IMR-90 (cell line): ENCODE measurements at regions not wholly inside any gene's neighbourhood (a gene's known extent, or its start where the extent isn't known, plus 50 kb on each side); places are given as distances from the start of the nearest gene placed in this dataset.

Experiments used
- ATAC-seq: fragments of 200-7000 bp; cut with Tn5 transposase; 2 replicates; pipeline ENCODE4 v1.9.1; 2020; ENCODE audit warnings: low read depth, mild to moderate bottlenecking, moderate library complexity
- BruUV-seq: library from RNA; stranded (reverse); fragments of 400-500 nt; replicated peaks from 2 replicates; lab custom pipeline; 2021; lab: Mats Ljungman, UMichigan
- CTCF ChIA-PET: fragments of 300-600 bp; formaldehyde crosslinking; extraction: SDS; loops from one replicate; lab custom pipeline; 2021; ENCODE audit warnings: antibody characterized with exemption; lab: Yijun Ruan, JAX
- POLR2A ChIA-PET: fragments of 300-600 bp; sonication (Branson Sonifier 250); formaldehyde crosslinking; loops from one replicate; lab custom pipeline; 2022; ENCODE audit warnings: antibody characterized with exemption; ENCODE audit not compliant: unreplicated experiment; lab: Charles Lee
- DNase-seq: peaks from one replicate; pipeline ENCODE4 v3.0.0; 2013
- H2AFZ ChIP-seq: replicated peaks from 2 replicates; pipeline ENCODE3; 2013; ENCODE audit warnings: low read length, mild to moderate bottlenecking; ENCODE audit not compliant: poor library complexity
- H2AK5ac ChIP-seq: 2 replicates; pipeline ENCODE4 v1.6.1; 2013; ENCODE audit warnings: low read depth, low read length, inconsistent platforms
- H2AK9ac ChIP-seq: replicated peaks from 2 replicates; pipeline ENCODE3; 2013; ENCODE audit warnings: mild to moderate bottlenecking, low read depth, low read length, moderate library complexity; ENCODE audit not compliant: poor library complexity
- H2BK120ac ChIP-seq: 2 replicates; pipeline ENCODE4 v1.6.1; 2013; ENCODE audit warnings: low read depth, low read length, inconsistent platforms
- H2BK15ac ChIP-seq: 3 replicates; pipeline ENCODE4 v1.6.1; 2013; ENCODE audit warnings: low read depth, low read length, inconsistent platforms
- H2BK20ac ChIP-seq: 2 replicates; pipeline ENCODE4 v1.6.1; 2013; ENCODE audit warnings: low read depth, mild to moderate bottlenecking, inconsistent platforms, low read length, moderate library complexity
- H2BK5ac ChIP-seq: 2 replicates; pipeline ENCODE4 v1.6.1; 2013; ENCODE audit warnings: mild to moderate bottlenecking, low read depth, low read length, inconsistent platforms; ENCODE audit not compliant: poor library complexity, severe bottlenecking
- H3K14ac ChIP-seq: replicated peaks from 2 replicates; pipeline ENCODE4 v1.6.1; 2013; ENCODE audit warnings: low read depth, low read length, inconsistent platforms
- H3K18ac ChIP-seq: 2 replicates; pipeline ENCODE4 v1.6.1; 2013; ENCODE audit warnings: low read depth, low read length, control low read depth
- H3K23ac ChIP-seq: 2 replicates; pipeline ENCODE4 v1.6.1; 2013; ENCODE audit warnings: low read depth, low read length, inconsistent platforms
- H3K27ac ChIP-seq: 2 replicates; pipeline ENCODE4 v1.5.1; 2013; ENCODE audit warnings: mild to moderate bottlenecking, control low read depth, low read length; ENCODE audit not compliant: insufficient read depth
- H3K27me3 ChIP-seq: 2 replicates; pipeline ENCODE4 v1.6.1; 2013; ENCODE audit warnings: low read length; ENCODE audit not compliant: control insufficient read depth, insufficient read depth
- H3K36me3 ChIP-seq: 2 replicates; pipeline ENCODE4 v1.6.1; 2013; ENCODE audit warnings: low read length, mixed read lengths; ENCODE audit not compliant: control insufficient read depth, insufficient read depth
- H3K4ac ChIP-seq: 2 replicates; pipeline ENCODE4 v1.6.1; 2013; ENCODE audit warnings: low read depth, low read length, inconsistent platforms
- H3K4me1 ChIP-seq: 2 replicates; pipeline ENCODE4 v1.6.1; 2013; ENCODE audit warnings: low read length, mixed read lengths; ENCODE audit not compliant: control insufficient read depth, insufficient read depth
- H3K4me2 ChIP-seq: 2 replicates; pipeline ENCODE4 v1.6.1; 2013; ENCODE audit warnings: low read depth, mild to moderate bottlenecking, control low read depth, low read length, moderate library complexity
- H3K4me3 ChIP-seq: 2 replicates; pipeline ENCODE4 v1.5.1; 2013; ENCODE audit warnings: low read depth, mild to moderate bottlenecking, control low read depth, low read length, moderate library complexity; ENCODE audit not compliant: insufficient read depth
- H3K56ac ChIP-seq: 2 replicates; pipeline ENCODE4 v1.6.1; 2013; ENCODE audit warnings: low read length, inconsistent platforms; ENCODE audit not compliant: insufficient read depth; ENCODE audit errors: extremely low read depth
- H3K79me1 ChIP-seq, 2 experiments: 2 replicates each; pipeline ENCODE4 v1.6.1; 2013; ENCODE audit warnings: low read length in 2 of 2, inconsistent platforms in 1 of 2, low read depth in 1 of 2
- H3K9ac ChIP-seq: 2 replicates; pipeline ENCODE4 v1.6.1; 2013; ENCODE audit warnings: low read depth, low read length, control low read depth
- H3K9me1 ChIP-seq: 2 replicates; pipeline ENCODE4 v1.6.1; 2013; ENCODE audit warnings: low read length, inconsistent platforms; ENCODE audit not compliant: insufficient read depth
- H3K9me3 ChIP-seq: 2 replicates; pipeline ENCODE4 v1.6.1; 2013; ENCODE audit warnings: low read length; ENCODE audit not compliant: control insufficient read depth, insufficient read depth
- H4K20me1 ChIP-seq: 2 replicates; pipeline ENCODE4 v1.6.1; 2013; ENCODE audit warnings: low read length, inconsistent platforms; ENCODE audit not compliant: insufficient read depth
- H4K5ac ChIP-seq: 2 replicates; pipeline ENCODE4 v1.6.1; 2013; ENCODE audit warnings: mild to moderate bottlenecking, low read depth, low read length, control low read depth
- H4K8ac ChIP-seq, 2 experiments: 2 replicates each; pipeline ENCODE4 v1.6.1; 2013; ENCODE audit warnings: low read depth in 2 of 2, low read length in 2 of 2, control low read depth in 1 of 2, inconsistent platforms in 1 of 2
- H4K91ac ChIP-seq: 2 replicates; pipeline ENCODE4 v1.6.1; 2013; ENCODE audit warnings: low read depth, low read length, inconsistent platforms; ENCODE audit not compliant: insufficient read depth
- BHLHE40 ChIP-seq: fragments of 150-350 bp; IDR thresholded peaks from 2 replicates; pipeline ENCODE4 v1.6.1; 2016; ENCODE audit warnings: mild to moderate bottlenecking, low read depth, low read length
- CEBPB ChIP-seq: IDR thresholded peaks from 2 replicates; pipeline ENCODE4 v1.6.1; 2012; ENCODE audit warnings: low read depth, low read length, improper control_type of control experiment
- MAFK ChIP-seq: IDR thresholded peaks from 2 replicates; pipeline ENCODE4 v1.6.1; 2012; ENCODE audit warnings: low read depth, low read length, improper control_type of control experiment
- MAZ ChIP-seq: IDR thresholded peaks from 2 replicates; pipeline ENCODE4 v1.6.1; 2012; ENCODE audit warnings: low read depth, mild to moderate bottlenecking, low read length, improper control_type of control experiment, moderate library complexity, borderline replicate concordance
- RAD21 ChIP-seq: IDR thresholded peaks from 2 replicates; pipeline ENCODE4 v1.6.1; 2012; ENCODE audit warnings: low read length, improper control_type of control experiment
- RCOR1 ChIP-seq: IDR thresholded peaks from 2 replicates; pipeline ENCODE4 v1.6.1; 2012; ENCODE audit warnings: mild to moderate bottlenecking, low read length, improper control_type of control experiment; ENCODE audit not compliant: insufficient replicate concordance
- RFX5 ChIP-seq: IDR thresholded peaks from 2 replicates; pipeline ENCODE4 v1.8.0; 2012; ENCODE audit warnings: low read depth, mild to moderate bottlenecking, low read length, moderate library complexity
- SMC3 ChIP-seq: fragments of 150-350 bp; IDR thresholded peaks from 2 replicates; pipeline ENCODE4 v1.6.1; 2016; ENCODE audit warnings: low read depth, mild to moderate bottlenecking, antibody characterized with exemption, low read length, moderate library complexity
- WGBS, 2 experiments: methylation state at CpG; one replicate each; pipeline versions ENCODE4 v1.1.5 to v1.1.7; 2013; ENCODE audit warnings: missing lambda C conversion rate in 2 of 2; ENCODE audit not compliant: insufficient read length in 1 of 2; ENCODE audit errors: extremely low coverage in 2 of 2; 5-methylcytosine and 5-hydroxymethylcytosine counted together
- dilution Hi-C: fragments of 300-500 bp; cut with HindIII; formaldehyde crosslinking; loops from one replicate; pipeline ENCODE4 v1.14.3; 2018; ENCODE audit warnings: low sequenced_read_pairs; ENCODE audit not compliant: unreplicated experiment
- in situ Hi-C: fragments of 300-500 bp; cut with MboI; formaldehyde crosslinking; loops from 3 replicates; pipeline ENCODE4 v1.14.3; 2019; ENCODE audit warnings: low sequenced_read_pairs, inconsistent platforms, mixed read lengths
- intact Hi-C: fragments of 100-400 bp; cut with micrococcal nuclease; formaldehyde crosslinking; loops from 2 replicates; pipeline ENCODE4 v1.10.0; 2022
- TF ChIP-seq, protein P1 (sequence below): fragments of 150-350 bp; IDR thresholded peaks from 2 replicates; pipeline ENCODE4 v1.6.1; 2017; ENCODE audit warnings: mild to moderate bottlenecking, antibody characterized with exemption, low read length, low read depth

DNA sequence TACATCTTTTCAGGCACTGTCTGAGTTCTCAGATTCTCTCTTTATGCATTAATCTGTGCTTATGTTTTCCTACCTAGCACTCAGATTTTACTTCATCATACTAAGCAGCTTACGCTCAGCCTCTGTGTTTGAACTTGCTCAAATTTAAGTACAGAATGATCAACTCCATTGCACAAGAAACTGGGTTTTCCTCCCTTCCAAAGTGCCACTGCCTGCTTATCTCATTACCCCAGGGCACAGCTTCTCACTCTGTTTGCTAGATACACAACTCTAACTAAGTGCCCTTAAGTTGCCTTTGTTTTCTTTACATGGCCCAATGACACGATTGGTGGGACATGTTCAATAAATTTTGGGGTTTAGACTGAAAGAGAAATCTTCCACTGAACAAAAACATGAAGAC lies 267.7 kb downstream of the GFRA1 start:
- Histone ChIP-seq H4K5ac (no peak overlapping the region), H3K9ac (no peak overlapping the region), H3K4me2 (no peak overlapping the region), H3K23ac (no peak overlapping the region), H3K14ac (no peak overlapping the region), H3K4me1 (no peaks in the 10 kb centered on the region), H2AK9ac (no peak overlapping the region), H3K79me1 (no peaks in the 10 kb centered on the region), H2BK20ac (no peak overlapping the region), H2AFZ (no peak overlapping the region), H3K36me3 (no peaks in the 10 kb centered on the region), H3K56ac (no peak overlapping the region), H2BK15ac (no peak overlapping the region), H3K27me3 (peaks cover 9% of the 10 kb centered on the region), H3K9me1 (no peaks in the 10 kb centered on the region), H4K8ac (no peak overlapping the region), H2AK5ac (no peak overlapping the region), H2BK120ac (no peak overlapping the region), H2BK5ac (no peak overlapping the region), H3K27ac (no peak overlapping the region), H3K18ac (no peak overlapping the region), H4K91ac (no peak overlapping the region), H4K20me1 (no peaks in the 10 kb centered on the region), H3K4me3 (no peak overlapping the region), H3K4ac (no peak overlapping the region), H3K9me3 (no peaks in the 10 kb centered on the region)
- CTCF ChIA-PET, result no interaction called here
- WGBS, 2 experiments, result no CpG with 5 or more reads among the region's 2 CpGs
- dilution Hi-C loops, result no loop called here
- no peak for ATAC-seq
- BruUV-seq, result no TSS peak
- in situ Hi-C loops, result no loop called here
- TF ChIP-seq RAD21, result no peak
- TF ChIP-seq RCOR1, result no peak
- no peak for TF ChIP-seq MAFK
- TF ChIP-seq MAZ, result no peak
- TF ChIP-seq BHLHE40, result no peak
- TF ChIP-seq, protein P1, sequence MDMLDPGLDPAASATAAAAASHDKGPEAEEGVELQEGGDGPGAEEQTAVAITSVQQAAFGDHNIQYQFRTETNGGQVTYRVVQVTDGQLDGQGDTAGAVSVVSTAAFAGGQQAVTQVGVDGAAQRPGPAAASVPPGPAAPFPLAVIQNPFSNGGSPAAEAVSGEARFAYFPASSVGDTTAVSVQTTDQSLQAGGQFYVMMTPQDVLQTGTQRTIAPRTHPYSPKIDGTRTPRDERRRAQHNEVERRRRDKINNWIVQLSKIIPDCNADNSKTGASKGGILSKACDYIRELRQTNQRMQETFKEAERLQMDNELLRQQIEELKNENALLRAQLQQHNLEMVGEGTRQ, result no peak
- no peak for TF ChIP-seq RFX5
- no peak for TF ChIP-seq SMC3
- no peak for TF ChIP-seq CEBPB
- intact Hi-C loops, result no loop called here
- POLR2A ChIA-PET, result no interaction called here
- DNase-seq, result no peak
